GM23338 (cell line): ENCODE measurements at regions not wholly inside any gene's neighbourhood (a gene's known extent, or its start where the extent isn't known, plus 50 kb on each side); places are given as distances from the start of the nearest gene placed in this dataset.

Experiments
- ATAC-seq: fragments of 200-7000 bp; cut with Tn5 transposase; 3 replicates; pipeline ENCODE4 v1.9.1; 2020
- DNase-seq: peaks from one replicate; pipeline ENCODE4 v3.0.0-alpha.2; 2015; ENCODE audit warnings: low spot score
- H2AFZ ChIP-seq: fragments of 200-600 bp; sonication (generic); 2 replicates; pipeline ENCODE4 v1.8.0; 2016; ENCODE audit warnings: antibody characterized with exemption, mild to moderate bottlenecking, moderate library complexity
- H3F3A ChIP-seq: fragments of 200-600 bp; sonication (generic); replicated peaks from 2 replicates; pipeline ENCODE4 v1.8.0; 2017; ENCODE audit warnings: antibody characterized with exemption, mixed run types, low read depth
- H3K27ac ChIP-seq: fragments of 200-600 bp; sonication (generic); 2 replicates; pipeline ENCODE4 v1.6.1; 2016; ENCODE audit warnings: low read depth
- H3K27me3 ChIP-seq: fragments of 200-600 bp; sonication (generic); 2 replicates; pipeline ENCODE4 v1.8.0; 2016; ENCODE audit warnings: mild to moderate bottlenecking, mixed run types, moderate library complexity; ENCODE audit not compliant: insufficient read depth
- H3K36me3 ChIP-seq: fragments of 200-600 bp; sonication (generic); 2 replicates; pipeline ENCODE4 v1.8.0; 2016; ENCODE audit warnings: mild to moderate bottlenecking; ENCODE audit not compliant: insufficient read depth
- H3K4me1 ChIP-seq: fragments of 200-600 bp; sonication (generic); 2 replicates; pipeline ENCODE4 v1.8.0; 2016; ENCODE audit warnings: mild to moderate bottlenecking, moderate library complexity; ENCODE audit not compliant: insufficient read depth
- H3K4me2 ChIP-seq: fragments of 200-600 bp; sonication (generic); 2 replicates; pipeline ENCODE4 v1.7.1; 2017; ENCODE audit warnings: mixed run types
- H3K4me3 ChIP-seq: fragments of 200-600 bp; sonication (generic); 2 replicates; pipeline ENCODE4 v1.6.1; 2016; ENCODE audit warnings: mixed run types
- H3K79me2 ChIP-seq: fragments of 200-600 bp; sonication (generic); replicated peaks from 2 replicates; pipeline ENCODE4 v1.8.0; 2017; ENCODE audit warnings: mild to moderate bottlenecking; ENCODE audit not compliant: insufficient read depth
- H3K9me2 ChIP-seq: fragments of 200-600 bp; sonication (generic); 2 replicates; pipeline ENCODE4 v1.8.0; 2017; ENCODE audit not compliant: insufficient read depth
- H4K20me1 ChIP-seq: fragments of 200-600 bp; sonication (generic); replicated peaks from 2 replicates; pipeline ENCODE4 v1.8.0; 2017; ENCODE audit warnings: mild to moderate bottlenecking; ENCODE audit not compliant: insufficient read depth
- H3K27ac Mint-ChIP-seq: 2 replicates; pipeline ENCODE4 v1.8.0; 2020; ENCODE audit warnings: inconsistent platforms, mild to moderate bottlenecking, moderate library complexity, mixed read lengths
- H3K27me3 Mint-ChIP-seq: 3 replicates; pipeline ENCODE4 v1.8.0; 2022; ENCODE audit warnings: low read depth, mild to moderate bottlenecking, moderate library complexity, mixed read lengths, inconsistent platforms; ENCODE audit not compliant: insufficient read depth, poor library complexity
- H3K36me3 Mint-ChIP-seq: 3 replicates; pipeline ENCODE4 v1.8.0; 2021; ENCODE audit warnings: low read depth, mild to moderate bottlenecking, inconsistent platforms, moderate library complexity, mixed read lengths
- H3K4me1 Mint-ChIP-seq: 3 replicates; pipeline ENCODE4 v1.8.0; 2020; ENCODE audit warnings: mild to moderate bottlenecking, inconsistent platforms, mixed read lengths
- H3K4me3 Mint-ChIP-seq: 3 replicates; pipeline ENCODE4 v1.8.0; 2021; ENCODE audit warnings: moderate library complexity, mild to moderate bottlenecking, inconsistent platforms, mixed read lengths
- H3K9me3 Mint-ChIP-seq: 3 replicates; pipeline ENCODE4 v1.8.0; 2020; ENCODE audit warnings: moderate library complexity, mild to moderate bottlenecking, inconsistent platforms, mixed read lengths
- CREB1 ChIP-seq: fragments of 250-450 bp; sonication (Bioruptor Pico); IDR thresholded peaks from 2 replicates; pipeline ENCODE4 v1.5.0; 2020; ENCODE audit warnings: low read depth, mild to moderate bottlenecking, moderate library complexity
- EZH2 ChIP-seq: fragments of 200-600 bp; sonication (generic); IDR thresholded peaks from one replicate; pipeline ENCODE4 v1.8.0; 2017; ENCODE audit warnings: antibody characterized with exemption, mild to moderate bottlenecking, low read depth; ENCODE audit not compliant: unreplicated experiment
- EZH2phosphoT487 ChIP-seq: fragments of 200-600 bp; sonication (generic); IDR thresholded peaks from one replicate; pipeline ENCODE4 v1.8.1; 2018; ENCODE audit warnings: antibody characterized with exemption; ENCODE audit not compliant: unreplicated experiment
- JUNB ChIP-seq: IDR thresholded peaks from one replicate; pipeline ENCODE4 v1.6.1; 2016; ENCODE audit warnings: antibody characterized with exemption; ENCODE audit not compliant: unreplicated experiment
- NANOG ChIP-seq: IDR thresholded peaks from 2 replicates; pipeline ENCODE4 v1.6.1; 2016; ENCODE audit warnings: antibody characterized with exemption, borderline replicate concordance
- POLR2AphosphoS5 ChIP-seq: IDR thresholded peaks from 2 replicates; pipeline ENCODE4 v1.6.1; 2016; ENCODE audit warnings: antibody characterized with exemption, low read depth
- STAT1 ChIP-seq: IDR thresholded peaks from one replicate; pipeline ENCODE4 v1.6.1; 2016; ENCODE audit warnings: antibody characterized with exemption; ENCODE audit not compliant: unreplicated experiment
- ZNF114 ChIP-seq: fragments of 250-450 bp; sonication (Bioruptor Pico); IDR thresholded peaks from 2 replicates; pipeline ENCODE4 v1.5.0; 2020; ENCODE audit warnings: mild to moderate bottlenecking, moderate library complexity
- ZNF331 ChIP-seq: fragments of 250-450 bp; sonication (Bioruptor Pico); IDR thresholded peaks from 2 replicates; pipeline ENCODE4 v1.5.0; 2020; ENCODE audit warnings: low read depth, mild to moderate bottlenecking, moderate library complexity
- TF ChIP-seq, protein P1 (sequence below), 2 experiments: fragments of 200-600 bp in 1 of 2; sonication (generic) in 1 of 2; conservative IDR thresholded peaks; 2 replicates each; pipeline versions ENCODE4 v1.5.1 to v1.6.1; 2016 to 2017; ENCODE audit warnings: antibody characterized with exemption in 2 of 2, low read depth in 2 of 2, mild to moderate bottlenecking in 2 of 2, moderate library complexity in 1 of 2
- TF ChIP-seq, protein P2 (sequence below): IDR thresholded peaks from one replicate; pipeline ENCODE4 v1.6.1; 2018; ENCODE audit warnings: antibody characterized with exemption; ENCODE audit not compliant: unreplicated experiment
- TF ChIP-seq, protein P3 (sequence below): fragments of 250-450 bp; sonication (Bioruptor Pico); IDR thresholded peaks from 2 replicates; pipeline ENCODE4 v1.5.0; 2020; ENCODE audit warnings: mild to moderate bottlenecking, moderate library complexity
- TF ChIP-seq, protein P4 (sequence below): IDR thresholded peaks from 2 replicates; pipeline ENCODE4 v1.6.1; 2016; ENCODE audit warnings: antibody characterized with exemption

DNA sequence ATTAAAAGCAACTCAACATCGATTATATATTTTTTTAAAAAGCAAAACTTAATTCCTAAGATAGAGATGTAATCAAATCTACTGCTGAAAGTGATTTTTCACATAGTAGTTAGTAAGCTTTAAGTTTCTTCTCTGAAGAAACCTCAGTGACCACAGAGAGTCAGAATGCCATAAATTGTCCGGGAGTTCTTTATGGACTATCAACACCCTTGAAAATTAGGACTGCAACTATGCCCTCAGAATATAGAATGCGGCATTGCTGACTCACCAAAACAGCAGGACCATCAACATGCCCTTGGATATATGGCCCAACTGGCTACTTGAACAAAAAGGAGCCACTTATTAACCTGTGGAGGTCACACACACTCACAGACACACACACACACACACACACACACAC is 228.9 kb upstream of the SNX2 start:
- no peak for ATAC-seq

More for the DNA sequence above, 228.9 kb upstream of the SNX2 start:
- DNase-seq: no peak
- H3K36me3 Mint-ChIP-seq: no peaks in the 10 kb centered on the region
- no peak overlapping the region for H2AFZ ChIP-seq
- H3K4me1 Mint-ChIP-seq: peaks cover 11% of the 10 kb centered on the region
- no peak overlapping the region for H3K4me3 Mint-ChIP-seq
- no peak overlapping the region for H3K27ac ChIP-seq
- no peaks in the 10 kb centered on the region for H4K20me1 ChIP-seq
- TF ChIP-seq EZH2: no peak
- TF ChIP-seq, protein P1, sequence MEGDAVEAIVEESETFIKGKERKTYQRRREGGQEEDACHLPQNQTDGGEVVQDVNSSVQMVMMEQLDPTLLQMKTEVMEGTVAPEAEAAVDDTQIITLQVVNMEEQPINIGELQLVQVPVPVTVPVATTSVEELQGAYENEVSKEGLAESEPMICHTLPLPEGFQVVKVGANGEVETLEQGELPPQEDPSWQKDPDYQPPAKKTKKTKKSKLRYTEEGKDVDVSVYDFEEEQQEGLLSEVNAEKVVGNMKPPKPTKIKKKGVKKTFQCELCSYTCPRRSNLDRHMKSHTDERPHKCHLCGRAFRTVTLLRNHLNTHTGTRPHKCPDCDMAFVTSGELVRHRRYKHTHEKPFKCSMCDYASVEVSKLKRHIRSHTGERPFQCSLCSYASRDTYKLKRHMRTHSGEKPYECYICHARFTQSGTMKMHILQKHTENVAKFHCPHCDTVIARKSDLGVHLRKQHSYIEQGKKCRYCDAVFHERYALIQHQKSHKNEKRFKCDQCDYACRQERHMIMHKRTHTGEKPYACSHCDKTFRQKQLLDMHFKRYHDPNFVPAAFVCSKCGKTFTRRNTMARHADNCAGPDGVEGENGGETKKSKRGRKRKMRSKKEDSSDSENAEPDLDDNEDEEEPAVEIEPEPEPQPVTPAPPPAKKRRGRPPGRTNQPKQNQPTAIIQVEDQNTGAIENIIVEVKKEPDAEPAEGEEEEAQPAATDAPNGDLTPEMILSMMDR (conservative IDR thresholded peaks at IDR 0.05; ENCODE audit: low read depth in 2 of 2): no peak
- TF ChIP-seq POLR2AphosphoS5: no peak
- no peak for TF ChIP-seq JUNB
- TF ChIP-seq, protein P2, sequence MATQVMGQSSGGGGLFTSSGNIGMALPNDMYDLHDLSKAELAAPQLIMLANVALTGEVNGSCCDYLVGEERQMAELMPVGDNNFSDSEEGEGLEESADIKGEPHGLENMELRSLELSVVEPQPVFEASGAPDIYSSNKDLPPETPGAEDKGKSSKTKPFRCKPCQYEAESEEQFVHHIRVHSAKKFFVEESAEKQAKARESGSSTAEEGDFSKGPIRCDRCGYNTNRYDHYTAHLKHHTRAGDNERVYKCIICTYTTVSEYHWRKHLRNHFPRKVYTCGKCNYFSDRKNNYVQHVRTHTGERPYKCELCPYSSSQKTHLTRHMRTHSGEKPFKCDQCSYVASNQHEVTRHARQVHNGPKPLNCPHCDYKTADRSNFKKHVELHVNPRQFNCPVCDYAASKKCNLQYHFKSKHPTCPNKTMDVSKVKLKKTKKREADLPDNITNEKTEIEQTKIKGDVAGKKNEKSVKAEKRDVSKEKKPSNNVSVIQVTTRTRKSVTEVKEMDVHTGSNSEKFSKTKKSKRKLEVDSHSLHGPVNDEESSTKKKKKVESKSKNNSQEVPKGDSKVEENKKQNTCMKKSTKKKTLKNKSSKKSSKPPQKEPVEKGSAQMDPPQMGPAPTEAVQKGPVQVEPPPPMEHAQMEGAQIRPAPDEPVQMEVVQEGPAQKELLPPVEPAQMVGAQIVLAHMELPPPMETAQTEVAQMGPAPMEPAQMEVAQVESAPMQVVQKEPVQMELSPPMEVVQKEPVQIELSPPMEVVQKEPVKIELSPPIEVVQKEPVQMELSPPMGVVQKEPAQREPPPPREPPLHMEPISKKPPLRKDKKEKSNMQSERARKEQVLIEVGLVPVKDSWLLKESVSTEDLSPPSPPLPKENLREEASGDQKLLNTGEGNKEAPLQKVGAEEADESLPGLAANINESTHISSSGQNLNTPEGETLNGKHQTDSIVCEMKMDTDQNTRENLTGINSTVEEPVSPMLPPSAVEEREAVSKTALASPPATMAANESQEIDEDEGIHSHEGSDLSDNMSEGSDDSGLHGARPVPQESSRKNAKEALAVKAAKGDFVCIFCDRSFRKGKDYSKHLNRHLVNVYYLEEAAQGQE: no peak
- no peak for TF ChIP-seq CREB1 (CRISPR knock-in tag)
- TF ChIP-seq ZNF114 (CRISPR knock-in tag): no peak
- TF ChIP-seq, protein P3, sequence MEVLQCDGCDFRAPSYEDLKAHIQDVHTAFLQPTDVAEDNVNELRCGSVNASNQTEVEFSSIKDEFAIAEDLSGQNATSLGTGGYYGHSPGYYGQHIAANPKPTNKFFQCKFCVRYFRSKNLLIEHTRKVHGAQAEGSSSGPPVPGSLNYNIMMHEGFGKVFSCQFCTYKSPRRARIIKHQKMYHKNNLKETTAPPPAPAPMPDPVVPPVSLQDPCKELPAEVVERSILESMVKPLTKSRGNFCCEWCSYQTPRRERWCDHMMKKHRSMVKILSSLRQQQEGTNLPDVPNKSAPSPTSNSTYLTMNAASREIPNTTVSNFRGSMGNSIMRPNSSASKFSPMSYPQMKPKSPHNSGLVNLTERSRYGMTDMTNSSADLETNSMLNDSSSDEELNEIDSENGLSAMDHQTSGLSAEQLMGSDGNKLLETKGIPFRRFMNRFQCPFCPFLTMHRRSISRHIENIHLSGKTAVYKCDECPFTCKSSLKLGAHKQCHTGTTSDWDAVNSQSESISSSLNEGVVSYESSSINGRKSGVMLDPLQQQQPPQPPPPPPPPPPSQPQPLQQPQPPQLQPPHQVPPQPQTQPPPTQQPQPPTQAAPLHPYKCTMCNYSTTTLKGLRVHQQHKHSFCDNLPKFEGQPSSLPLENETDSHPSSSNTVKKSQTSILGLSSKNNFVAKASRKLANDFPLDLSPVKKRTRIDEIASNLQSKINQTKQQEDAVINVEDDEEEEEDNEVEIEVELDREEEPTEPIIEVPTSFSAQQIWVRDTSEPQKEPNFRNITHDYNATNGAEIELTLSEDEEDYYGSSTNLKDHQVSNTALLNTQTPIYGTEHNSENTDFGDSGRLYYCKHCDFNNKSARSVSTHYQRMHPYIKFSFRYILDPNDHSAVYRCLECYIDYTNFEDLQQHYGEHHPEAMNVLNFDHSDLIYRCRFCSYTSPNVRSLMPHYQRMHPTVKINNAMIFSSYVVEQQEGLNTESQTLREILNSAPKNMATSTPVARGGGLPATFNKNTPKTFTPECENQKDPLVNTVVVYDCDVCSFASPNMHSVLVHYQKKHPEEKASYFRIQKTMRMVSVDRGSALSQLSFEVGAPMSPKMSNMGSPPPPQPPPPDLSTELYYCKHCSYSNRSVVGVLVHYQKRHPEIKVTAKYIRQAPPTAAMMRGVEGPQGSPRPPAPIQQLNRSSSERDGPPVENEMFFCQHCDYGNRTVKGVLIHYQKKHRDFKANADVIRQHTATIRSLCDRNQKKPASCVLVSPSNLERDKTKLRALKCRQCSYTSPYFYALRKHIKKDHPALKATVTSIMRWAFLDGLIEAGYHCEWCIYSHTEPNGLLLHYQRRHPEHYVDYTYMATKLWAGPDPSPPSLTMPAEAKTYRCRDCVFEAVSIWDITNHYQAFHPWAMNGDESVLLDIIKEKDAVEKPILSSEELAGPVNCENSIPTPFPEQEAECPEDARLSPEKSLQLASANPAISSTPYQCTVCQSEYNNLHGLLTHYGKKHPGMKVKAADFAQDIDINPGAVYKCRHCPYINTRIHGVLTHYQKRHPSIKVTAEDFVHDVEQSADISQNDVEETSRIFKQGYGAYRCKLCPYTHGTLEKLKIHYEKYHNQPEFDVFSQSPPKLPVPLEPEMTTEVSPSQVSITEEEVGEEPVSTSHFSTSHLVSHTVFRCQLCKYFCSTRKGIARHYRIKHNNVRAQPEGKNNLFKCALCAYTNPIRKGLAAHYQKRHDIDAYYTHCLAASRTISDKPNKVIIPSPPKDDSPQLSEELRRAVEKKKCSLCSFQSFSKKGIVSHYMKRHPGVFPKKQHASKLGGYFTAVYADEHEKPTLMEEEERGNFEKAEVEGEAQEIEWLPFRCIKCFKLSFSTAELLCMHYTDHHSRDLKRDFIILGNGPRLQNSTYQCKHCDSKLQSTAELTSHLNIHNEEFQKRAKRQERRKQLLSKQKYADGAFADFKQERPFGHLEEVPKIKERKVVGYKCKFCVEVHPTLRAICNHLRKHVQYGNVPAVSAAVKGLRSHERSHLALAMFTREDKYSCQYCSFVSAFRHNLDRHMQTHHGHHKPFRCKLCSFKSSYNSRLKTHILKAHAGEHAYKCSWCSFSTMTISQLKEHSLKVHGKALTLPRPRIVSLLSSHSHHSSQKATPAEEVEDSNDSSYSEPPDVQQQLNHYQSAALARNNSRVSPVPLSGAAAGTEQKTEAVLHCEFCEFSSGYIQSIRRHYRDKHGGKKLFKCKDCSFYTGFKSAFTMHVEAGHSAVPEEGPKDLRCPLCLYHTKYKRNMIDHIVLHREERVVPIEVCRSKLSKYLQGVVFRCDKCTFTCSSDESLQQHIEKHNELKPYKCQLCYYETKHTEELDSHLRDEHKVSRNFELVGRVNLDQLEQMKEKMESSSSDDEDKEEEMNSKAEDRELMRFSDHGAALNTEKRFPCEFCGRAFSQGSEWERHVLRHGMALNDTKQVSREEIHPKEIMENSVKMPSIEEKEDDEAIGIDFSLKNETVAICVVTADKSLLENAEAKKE (CRISPR knock-in tag): no peak
- TF ChIP-seq, protein P4, sequence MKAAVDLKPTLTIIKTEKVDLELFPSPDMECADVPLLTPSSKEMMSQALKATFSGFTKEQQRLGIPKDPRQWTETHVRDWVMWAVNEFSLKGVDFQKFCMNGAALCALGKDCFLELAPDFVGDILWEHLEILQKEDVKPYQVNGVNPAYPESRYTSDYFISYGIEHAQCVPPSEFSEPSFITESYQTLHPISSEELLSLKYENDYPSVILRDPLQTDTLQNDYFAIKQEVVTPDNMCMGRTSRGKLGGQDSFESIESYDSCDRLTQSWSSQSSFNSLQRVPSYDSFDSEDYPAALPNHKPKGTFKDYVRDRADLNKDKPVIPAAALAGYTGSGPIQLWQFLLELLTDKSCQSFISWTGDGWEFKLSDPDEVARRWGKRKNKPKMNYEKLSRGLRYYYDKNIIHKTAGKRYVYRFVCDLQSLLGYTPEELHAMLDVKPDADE: no peak
- TF ChIP-seq STAT1: no peak
- TF ChIP-seq NANOG: no peak
- no peak for TF ChIP-seq ZNF331 (CRISPR knock-in tag)
- no peak for TF ChIP-seq EZH2phosphoT487
- H3F3A ChIP-seq: no peaks in the 10 kb centered on the region
- H3K9me2 ChIP-seq: no peaks in the 10 kb centered on the region
- H3K27me3 Mint-ChIP-seq: peaks cover 2% of the 10 kb centered on the region
- H3K79me2 ChIP-seq: no peaks in the 10 kb centered on the region
- no peak overlapping the region for H3K27ac Mint-ChIP-seq
- no peaks in the 10 kb centered on the region for H3K36me3 ChIP-seq
- peaks cover 15% of the 10 kb centered on the region; the same call in 1 of the 2 replicates for H3K4me1 ChIP-seq
- H3K27me3 ChIP-seq: no peaks in the 10 kb centered on the region
- no peak overlapping the region for H3K4me2 ChIP-seq
- H3K4me3 ChIP-seq: no peak overlapping the region
- H3K9me3 Mint-ChIP-seq: no peaks in the 10 kb centered on the region
